ENCODE measurements at regions not wholly inside any gene's neighbourhood (a gene's known extent, or its start where the extent isn't known, plus 50 kb on each side); places are given as distances from the start of the nearest gene placed in this dataset.

DNA sequence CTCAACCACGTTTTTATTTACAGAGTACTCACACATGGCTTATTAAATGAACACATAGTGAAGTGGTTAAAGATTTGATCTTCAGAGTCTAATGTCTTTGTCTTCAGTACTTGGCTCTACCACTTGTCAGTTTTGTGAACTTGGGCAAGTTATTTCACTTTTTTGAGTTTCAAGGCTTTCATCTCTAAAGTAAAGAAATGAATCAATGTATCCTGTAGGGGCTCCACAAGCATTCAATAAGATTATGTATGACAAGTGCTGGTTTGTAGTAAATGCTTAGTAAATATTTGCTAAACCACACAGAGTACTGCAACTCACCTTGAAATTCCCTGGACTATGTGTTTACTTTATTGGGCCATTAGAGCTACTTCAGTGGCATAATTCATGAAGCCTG is 446.0 kb upstream of the GOT2 start:
- TF ChIP-seq, protein P1, sequence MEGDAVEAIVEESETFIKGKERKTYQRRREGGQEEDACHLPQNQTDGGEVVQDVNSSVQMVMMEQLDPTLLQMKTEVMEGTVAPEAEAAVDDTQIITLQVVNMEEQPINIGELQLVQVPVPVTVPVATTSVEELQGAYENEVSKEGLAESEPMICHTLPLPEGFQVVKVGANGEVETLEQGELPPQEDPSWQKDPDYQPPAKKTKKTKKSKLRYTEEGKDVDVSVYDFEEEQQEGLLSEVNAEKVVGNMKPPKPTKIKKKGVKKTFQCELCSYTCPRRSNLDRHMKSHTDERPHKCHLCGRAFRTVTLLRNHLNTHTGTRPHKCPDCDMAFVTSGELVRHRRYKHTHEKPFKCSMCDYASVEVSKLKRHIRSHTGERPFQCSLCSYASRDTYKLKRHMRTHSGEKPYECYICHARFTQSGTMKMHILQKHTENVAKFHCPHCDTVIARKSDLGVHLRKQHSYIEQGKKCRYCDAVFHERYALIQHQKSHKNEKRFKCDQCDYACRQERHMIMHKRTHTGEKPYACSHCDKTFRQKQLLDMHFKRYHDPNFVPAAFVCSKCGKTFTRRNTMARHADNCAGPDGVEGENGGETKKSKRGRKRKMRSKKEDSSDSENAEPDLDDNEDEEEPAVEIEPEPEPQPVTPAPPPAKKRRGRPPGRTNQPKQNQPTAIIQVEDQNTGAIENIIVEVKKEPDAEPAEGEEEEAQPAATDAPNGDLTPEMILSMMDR (IDR thresholded peaks at IDR 0.05) = no peak
- TF ChIP-seq POLR2A (IDR thresholded peaks at IDR 0.05) = no peak

Data from lower leg skin (tissue), 3 donors.